ENCODE measurements at regions not wholly inside any gene's neighbourhood (a gene's known extent, or its start where the extent isn't known, plus 50 kb on each side); places are given as distances from the start of the nearest gene placed in this dataset.
A peak's percentile ranks its signal among the peaks of the same experiment; 100 is the strongest.
"Not testable (repeated sequence)": the region's sequence is repeated elsewhere in the genome, so short reads cannot be mapped to it uniquely, and the experiment has no call there.

- DNase-seq = no peak
These were observed 516.9 kb downstream of the REEP3 start for GRCh38 chr10:64038107-64038506.

DNA sequence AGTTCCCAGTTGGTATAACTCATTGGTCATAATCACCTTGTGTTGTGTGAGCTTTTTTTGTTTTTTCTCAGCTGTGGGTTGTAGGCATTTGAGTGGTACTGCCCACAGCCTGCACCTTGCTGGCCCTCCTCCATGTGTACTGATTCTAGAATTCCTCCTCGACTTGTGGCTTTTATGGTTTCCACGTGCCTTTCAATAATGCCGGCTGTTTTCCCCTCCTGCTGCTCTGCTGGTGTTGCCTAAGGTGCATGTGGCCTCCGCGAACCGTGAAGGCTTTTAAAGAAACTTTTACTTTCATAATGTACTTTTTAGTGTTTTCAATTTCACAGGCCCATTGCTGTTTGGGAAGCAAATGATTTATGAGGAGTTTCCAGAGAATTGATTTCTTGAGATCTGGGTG is 518.0 kb downstream of the REEP3 start:
- no peak for DNase-seq

- no peak for DNase-seq
These were observed 519.6 kb downstream of the REEP3 start for GRCh38 chr10:64040781-64041180.

GRCh38 chr10:64041185-64041988 is 520.2 kb downstream of the REEP3 start:
- DNase-seq = peak; percentile 83

- no peak for DNase-seq
These were observed 520.8 kb downstream of the REEP3 start for GRCh38 chr10:64041989-64042490.

DNA sequence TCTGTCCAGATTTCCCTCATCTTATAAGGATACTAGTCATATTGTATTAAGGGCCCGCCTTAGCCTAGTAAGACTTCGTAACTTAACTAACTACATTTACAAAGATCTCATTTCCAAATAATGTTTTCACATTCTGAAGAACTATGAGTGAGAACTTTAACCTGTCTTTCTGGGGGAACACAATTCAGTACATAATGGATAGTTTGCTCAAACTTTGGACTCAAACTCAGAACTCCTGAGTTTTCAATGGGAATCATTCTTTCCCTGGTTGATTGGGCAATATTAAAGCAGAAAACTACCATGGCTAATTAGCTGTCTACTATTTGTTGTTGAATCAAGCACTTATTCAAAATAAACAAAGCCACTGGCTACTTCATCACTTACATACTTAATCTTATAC is 522.9 kb downstream of the REEP3 start:
- DNase-seq = no peak

GRCh38 chr10:64044957-64045632 is 523.9 kb downstream of the REEP3 start:
- DNase-seq = not testable (repeated sequence)

- DNase-seq = no peak
These were observed 533.2 kb downstream of the REEP3 start for GRCh38 chr10:64054392-64054791.

DNA sequence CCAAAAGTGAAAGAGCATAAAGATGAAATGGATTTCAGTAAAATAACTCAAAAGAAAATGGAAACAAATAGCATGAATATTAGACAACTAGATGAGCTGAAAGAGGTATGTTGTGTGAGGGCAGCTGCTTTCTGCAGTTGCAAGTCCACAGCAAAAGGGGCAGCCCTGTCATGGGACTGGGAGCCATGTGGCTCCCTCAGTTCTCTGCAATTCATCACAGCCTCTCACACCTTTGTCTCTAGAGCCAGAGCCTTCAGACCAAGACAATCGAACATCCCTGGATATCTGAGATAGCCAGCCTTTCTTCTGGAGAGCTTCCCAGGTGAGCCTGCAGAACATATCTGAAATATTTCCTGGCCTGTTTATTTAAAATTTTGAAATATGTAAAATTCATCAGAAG is 538.7 kb downstream of the REEP3 start:
- no peak for DNase-seq

GRCh38 chr10:64060389-64060788 is 539.2 kb downstream of the REEP3 start:
- no peak for DNase-seq

DNA sequence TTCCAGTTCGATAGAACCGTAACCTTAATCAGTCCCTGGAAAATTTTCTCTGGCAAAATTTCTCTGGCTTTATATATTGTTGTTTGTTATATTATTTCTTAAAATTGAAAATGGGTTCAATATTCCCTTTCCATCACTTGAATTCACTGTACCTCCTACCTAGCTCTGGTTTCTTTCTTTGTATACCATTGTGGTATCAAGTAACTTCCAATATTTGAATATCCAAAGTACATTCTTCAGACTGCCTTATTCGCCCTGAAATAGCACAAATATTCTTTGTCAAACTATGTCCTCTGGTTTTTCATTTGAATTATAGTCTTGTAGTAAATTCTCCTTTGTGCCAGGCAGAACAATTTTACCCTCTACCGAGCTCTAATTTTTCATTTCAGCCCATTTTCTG is 541.6 kb downstream of the REEP3 start:
- DNase-seq = no peak

DNA sequence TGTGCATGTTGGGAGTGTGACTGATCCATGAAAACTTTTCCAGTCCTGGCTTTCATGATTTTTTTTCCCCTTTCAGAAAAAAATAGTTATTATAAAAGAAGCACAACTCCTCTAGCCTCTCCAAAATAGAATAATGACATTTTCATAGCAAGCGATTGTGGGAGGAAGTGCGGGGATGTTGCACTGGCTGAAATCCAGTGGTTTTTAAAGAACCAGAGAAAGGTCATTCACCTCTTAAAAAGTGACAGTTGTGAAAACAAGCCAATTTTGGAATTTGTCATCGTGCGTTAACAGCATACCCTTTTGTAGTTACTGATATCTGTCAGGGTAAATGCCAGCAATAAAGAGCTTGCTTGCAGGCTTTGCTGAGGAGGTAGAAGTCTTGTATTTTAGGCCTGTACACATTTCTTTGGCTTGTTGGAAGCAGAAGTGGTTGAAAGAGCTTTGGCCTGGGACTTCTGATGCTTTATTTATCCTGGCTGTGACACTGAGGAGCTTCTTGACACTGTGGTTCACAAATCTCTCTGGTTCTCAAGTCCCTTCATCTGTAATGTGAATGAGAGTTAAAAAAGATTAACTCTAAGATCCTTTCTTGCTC is 545.9 kb downstream of the REEP3 start:
- DNase-seq = no peak

DNA sequence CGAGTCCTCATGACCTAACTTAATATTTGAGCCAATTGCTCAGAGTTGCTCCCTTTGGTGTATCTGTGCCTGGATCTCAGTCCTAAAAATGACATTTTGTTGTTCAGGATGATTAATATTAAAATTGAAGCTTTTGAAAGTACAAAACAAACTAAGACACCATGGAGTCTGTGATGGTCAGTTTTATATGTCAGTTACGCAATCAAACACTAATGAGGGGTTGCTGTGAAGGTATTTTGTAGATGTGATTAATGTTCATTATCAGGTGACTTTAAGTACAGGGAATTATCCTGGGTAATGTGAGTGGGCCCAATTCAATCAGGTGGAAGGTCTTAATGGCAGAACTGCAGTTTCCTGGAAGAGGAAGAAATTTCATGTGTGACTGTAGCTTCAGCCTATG is 546.7 kb downstream of the REEP3 start:
- no peak for DNase-seq

- DNase-seq = no peak
These were observed 549.0 kb downstream of the REEP3 start for GRCh38 chr10:64070241-64070640.

GRCh38 chr10:64071218-64071617 is 550.0 kb downstream of the REEP3 start:
- DNase-seq = no peak

DNA sequence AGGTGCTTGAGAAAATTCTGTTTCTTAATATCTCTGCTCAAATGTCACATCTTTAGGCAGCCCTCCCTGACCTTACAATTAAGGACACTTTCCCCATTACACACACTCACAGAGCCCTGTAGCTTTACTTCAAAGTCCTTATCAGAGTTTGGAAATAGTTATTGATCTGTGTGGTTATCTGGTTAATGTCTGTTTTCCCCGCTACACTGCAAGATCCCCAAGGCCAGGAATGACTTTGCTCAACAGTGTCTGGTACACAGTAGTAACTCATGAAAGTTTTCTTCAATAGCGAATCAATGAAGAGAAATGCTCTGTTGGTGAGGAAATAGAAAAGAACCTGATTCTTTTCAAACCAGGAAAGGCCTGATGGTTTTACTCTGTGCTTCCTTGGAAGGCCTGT is 554.4 kb downstream of the REEP3 start:
- DNase-seq = no peak

DNA sequence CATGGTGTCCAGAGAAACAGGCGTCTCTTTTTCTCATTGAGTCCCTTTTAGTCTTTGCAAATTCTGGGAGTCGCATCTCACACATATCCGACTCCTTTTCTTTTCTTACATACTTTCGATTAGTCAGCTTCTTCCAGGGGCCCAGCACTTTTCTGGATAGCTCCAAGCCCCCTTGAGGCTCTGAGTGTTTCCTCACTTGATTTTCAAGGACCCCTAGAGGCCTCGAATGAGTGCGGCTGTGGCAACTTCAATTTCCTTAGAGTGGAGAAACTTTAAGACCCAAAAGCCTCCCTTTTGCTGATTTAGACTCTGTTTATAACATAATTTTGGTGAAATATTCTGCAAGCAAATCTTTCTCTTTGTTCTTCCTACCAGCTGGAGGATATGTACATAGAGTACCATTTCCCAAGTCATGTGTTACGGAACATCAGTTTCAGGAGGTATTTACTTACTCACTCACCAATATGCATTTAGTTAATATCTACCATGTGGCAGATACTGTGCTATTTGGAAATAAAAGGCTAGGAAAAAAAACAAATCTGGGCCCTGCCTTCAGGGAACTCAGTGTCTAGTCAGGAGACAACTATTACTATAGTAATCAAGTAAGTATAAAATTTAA is 555.2 kb downstream of the REEP3 start:
- no peak for DNase-seq

DNA sequence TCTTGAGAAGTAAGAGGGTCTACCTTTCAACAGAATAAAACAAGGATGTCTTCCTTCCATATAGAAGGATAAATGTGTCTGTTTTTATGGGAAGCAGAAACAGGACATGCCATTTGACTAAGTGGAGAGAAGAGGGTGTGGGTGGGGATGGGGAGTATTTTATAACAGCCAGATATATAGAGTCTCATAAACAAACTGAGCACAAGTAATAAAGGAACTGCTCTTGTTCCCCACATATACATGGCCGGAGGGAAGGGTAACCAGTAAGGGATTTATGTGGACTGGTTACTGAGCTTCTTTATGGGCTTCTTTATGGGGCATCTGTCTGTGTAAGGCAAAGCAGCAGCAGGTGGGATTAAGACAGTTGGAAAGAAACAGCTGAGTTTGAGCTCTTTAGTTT is 558.1 kb downstream of the REEP3 start:
- DNase-seq = no peak

- no peak for DNase-seq
These were observed 558.9 kb downstream of the REEP3 start for GRCh38 chr10:64080071-64080470.

DNA sequence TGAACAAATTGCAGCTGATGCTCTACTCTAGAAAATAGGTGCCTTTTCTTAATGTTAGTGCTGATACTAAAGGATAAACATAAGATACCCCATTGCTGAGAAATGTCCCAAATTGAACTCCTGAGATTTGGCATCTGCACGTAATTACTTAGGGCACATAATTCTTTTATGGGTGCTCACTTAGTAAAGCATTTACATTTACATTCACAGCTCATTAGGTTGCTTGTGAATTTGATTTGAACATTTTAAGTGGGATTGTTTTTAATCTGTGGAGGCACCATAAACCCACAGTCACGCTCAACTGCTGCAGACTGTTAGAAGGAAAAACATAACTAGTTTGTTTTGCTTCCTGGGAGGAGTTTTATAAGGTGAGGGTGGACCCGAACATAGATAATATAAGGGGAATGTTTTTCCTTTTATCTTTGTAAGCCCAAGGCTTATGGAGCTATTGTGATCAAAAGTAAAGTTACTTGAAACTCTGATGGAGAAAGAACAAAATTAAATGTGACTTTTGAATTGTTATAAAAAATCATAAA is 560.8 kb downstream of the REEP3 start:
- no peak for DNase-seq

GRCh38 chr10:64086083-64086767 is 565.0 kb downstream of the REEP3 start:
- DNase-seq = no peak

DNA sequence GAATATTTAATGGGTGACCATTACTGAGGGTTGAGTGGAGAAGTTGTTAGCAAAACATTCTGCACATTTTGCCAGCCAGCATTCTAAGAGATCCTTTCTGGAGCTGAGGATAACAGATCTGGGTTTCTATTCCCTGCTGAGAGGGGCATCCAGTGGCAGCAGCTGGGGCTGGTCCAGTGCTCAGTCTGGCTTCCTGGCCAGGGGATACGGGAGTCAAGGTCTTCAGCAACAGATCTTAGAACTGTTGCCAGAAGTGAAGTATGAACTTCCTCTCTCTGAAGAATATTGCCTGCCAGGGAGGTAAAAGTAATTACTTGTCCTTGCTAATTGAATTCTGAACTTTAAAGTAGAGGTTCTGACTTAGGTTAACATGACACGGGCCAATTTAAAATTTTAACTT is 568.4 kb downstream of the REEP3 start:
- DNase-seq = no peak

- DNase-seq = no peak
These were observed 569.7 kb downstream of the REEP3 start for GRCh38 chr10:64090865-64091264.
